HG03575 (cell line): ENCODE measurements at regions not wholly inside any gene's neighbourhood (a gene's known extent, or its start where the extent isn't known, plus 50 kb on each side); places are given as distances from the start of the nearest gene placed in this dataset.
"Not testable (repeated sequence)": the region's sequence is repeated elsewhere in the genome, so short reads cannot be mapped to it uniquely, and the experiment has no call there.

ENCODE experiments used
- ATAC-seq: cut with Tn5 transposase; IDR thresholded peaks from one replicate; pipeline ENCODE4 v1.9.1; 2021; ENCODE audit not compliant: unreplicated experiment, insufficient number of reproducible peaks, low FRiP score; ENCODE audit errors: extremely low read depth

DNA sequence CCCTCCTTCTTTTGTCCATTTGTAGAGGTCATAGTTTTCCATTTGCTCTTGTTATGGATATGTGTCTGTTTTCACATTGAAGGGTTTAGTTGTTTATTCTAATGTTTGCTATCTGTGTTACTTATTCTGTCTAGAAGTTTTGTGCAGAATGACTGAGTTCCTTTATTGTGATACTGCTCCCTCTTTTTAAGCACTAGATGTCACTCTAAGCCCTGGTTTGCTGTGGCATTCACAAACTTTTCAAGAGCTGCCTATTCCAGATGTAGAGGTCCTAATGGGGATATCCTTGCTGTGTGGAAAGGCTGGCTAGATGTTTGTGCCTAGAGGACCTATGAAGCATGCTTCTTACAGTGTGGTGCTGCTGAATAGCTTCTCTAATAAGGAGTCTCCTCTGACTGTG lies 338.6 kb downstream of the SPIN4 start:
- no peak for ATAC-seq

DNA sequence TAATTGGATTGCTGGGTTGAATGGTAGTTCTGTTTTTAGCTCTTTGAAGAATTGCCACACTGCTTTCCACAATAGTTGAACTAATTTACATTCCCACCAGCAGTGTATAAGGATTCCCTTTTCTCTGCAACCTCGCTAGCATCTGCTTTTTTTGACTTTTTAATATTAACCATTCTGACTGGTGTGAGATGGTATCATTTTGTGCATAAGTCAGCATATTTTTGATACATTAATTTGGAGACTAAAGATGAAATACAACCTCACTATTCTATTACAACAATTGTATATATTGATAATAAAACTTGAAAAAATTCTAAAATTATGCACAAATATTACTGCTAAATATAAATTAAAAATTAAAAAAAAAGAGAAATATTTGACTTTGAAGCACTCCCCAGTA lies 350.9 kb downstream of the SPIN4 start:
- ATAC-seq, result not testable (repeated sequence)
